NCI-H187 (cell line): ENCODE measurements at regions not wholly inside any gene's neighbourhood (a gene's known extent, or its start where the extent isn't known, plus 50 kb on each side); places are given as distances from the start of the nearest gene placed in this dataset.

Experiments used
- DNase-seq, 2 experiments: peaks; one replicate each; lab custom pipeline; 2025; lab: John Stamatoyannopoulos, UW

GRCh38 chr16:51779240-51779639, 628.2 kb upstream of the SALL1 start:
- no peak for DNase-seq

- DNase-seq: no peak
These were observed 622.2 kb upstream of the SALL1 start for GRCh38 chr16:51773071-51773890.

DNA sequence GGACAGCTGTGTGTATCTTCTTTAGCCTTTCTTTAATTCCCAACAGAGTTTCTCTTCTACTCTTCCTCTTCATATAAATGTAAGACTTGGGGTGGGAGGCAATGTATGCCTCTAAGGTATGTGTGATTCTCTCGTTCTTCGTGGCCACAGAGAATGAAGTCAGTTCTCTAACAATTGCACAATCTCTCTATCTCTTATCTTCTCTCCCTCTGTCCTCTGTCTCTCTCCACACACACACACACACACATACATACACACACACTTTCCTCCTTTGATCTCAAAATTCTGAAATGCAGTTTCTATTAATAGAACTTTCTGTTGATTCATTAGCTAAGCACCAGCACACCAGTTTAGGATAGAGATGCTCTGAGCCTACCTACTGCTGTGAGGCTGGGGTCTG, 615.7 kb upstream of the SALL1 start:
- no peak for DNase-seq

GRCh38 chr16:51763072-51763661, 612.1 kb upstream of the SALL1 start:
- DNase-seq: peak; percentile 27 to 59

DNA sequence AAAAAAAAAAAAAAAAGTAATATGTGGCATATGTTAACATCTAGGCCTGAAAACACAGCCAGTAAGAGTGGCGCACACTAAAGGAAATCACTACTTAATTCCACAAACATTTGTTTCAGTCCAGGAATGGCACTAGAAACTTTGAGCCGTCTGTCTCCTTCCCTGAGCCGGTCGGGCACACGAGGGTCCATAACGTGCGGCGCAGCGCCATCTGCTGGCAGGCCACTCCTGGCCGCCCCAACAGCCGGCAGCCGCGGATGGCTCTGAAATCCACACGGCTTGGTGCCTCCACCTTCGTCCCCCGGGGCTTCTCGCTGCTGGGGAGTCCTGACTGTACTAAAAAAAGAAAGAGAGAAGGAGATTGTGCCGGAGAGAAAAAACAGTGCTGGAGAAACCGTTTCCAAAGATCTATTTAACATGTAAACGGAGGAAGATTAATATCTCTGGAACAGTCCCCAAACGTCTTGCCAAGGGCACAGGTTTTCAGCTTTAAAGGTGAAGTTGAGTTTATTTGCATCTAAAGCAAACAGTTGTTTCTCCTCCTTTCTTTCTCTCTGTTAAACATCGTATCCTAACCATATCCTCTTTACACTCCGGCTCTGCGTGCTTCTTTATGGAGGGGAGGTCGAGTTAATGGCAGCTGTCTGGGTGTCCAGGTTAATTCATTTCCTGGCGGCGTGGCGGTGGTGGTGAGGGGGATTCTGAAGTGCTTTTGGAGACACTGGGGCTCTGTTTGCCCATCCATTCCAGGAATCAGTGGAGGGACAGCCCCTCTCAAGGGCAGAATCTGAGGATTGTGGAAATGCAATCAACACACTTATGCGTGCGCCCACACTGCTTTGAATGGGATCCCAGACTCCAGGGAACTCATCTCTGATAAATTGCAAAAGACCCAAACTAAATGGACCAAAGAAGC, 611.3 kb upstream of the SALL1 start:
- DNase-seq: peak; percentile 25 to 57

- no peak for DNase-seq
These were observed 609.9 kb upstream of the SALL1 start for GRCh38 chr16:51761001-51761400.

GRCh38 chr16:51759999-51760398, 608.9 kb upstream of the SALL1 start:
- DNase-seq: no peak

GRCh38 chr16:51759329-51759728, 608.3 kb upstream of the SALL1 start:
- no peak for DNase-seq

- no peak for DNase-seq
These were observed 606.9 kb upstream of the SALL1 start for GRCh38 chr16:51757921-51758479.

DNA sequence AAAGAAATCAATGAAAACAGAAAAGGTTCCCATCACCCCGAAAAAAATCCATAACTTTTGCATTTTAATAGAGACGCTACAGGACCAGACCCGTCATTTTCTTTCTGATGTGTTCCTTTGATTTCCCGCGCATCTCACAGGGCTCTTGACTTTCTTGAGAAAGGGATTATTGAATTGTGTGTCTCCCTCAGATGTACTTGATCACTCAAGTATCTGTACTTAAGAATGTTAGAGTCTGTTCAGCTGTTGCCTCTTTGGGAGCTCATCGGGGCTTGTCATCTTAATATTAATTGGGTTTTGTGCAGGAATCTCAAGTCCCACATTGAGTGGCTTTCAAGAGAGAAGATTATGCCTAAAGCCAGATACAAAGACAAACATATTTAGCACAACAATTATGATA, 606.4 kb upstream of the SALL1 start:
- DNase-seq: no peak

DNA sequence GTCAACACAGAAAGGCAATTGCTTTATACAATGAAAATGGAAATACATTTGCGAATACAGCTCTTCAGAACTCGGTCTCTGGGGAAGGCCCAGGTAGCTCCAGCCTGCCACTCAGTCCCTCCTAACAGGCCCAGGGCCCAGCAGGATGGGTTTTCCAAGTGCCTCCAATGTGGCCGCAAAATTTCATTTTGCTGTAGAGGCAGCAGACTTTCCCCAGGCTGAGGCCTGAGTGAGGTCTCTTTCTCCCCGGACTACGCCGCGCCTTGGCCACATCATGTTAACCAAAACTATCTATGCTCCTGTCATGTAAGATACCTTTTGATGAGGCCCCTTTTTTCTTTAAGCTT, 606.0 kb upstream of the SALL1 start:
- no peak for DNase-seq

DNA sequence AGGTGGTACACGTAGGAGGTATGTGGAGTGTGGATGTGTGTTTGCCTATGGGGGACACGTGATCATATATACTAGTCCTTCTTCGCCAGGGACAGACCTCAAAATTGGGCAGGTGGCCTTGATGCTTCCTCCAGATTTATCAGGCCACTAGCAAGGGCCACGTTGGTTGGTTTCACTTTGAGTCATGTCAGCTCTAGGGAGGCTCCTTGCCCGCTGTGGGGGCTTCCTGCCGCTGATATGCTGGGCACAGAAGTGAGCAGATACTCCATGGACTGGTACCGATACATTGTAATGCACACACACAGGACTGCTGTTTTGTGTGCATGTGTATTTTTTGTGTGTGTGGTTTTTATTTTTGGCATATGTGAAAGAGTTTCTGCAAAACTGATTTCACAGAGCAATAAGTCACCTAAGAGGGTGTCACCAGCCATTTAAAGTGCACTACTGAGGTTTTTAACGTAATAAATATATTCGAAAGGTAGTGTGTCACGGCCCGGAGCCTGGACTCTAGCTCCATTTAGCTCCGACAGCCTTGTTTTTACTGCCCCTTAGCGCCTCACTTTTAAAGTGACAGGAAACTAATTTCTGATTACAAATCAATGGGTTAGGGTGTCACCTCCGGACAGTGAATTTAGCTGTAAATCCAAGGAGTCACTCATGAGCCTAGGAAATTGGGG, 605.5 kb upstream of the SALL1 start:
- no peak for DNase-seq

GRCh38 chr16:51755577-51756355, 604.7 kb upstream of the SALL1 start:
- DNase-seq: no peak

DNA sequence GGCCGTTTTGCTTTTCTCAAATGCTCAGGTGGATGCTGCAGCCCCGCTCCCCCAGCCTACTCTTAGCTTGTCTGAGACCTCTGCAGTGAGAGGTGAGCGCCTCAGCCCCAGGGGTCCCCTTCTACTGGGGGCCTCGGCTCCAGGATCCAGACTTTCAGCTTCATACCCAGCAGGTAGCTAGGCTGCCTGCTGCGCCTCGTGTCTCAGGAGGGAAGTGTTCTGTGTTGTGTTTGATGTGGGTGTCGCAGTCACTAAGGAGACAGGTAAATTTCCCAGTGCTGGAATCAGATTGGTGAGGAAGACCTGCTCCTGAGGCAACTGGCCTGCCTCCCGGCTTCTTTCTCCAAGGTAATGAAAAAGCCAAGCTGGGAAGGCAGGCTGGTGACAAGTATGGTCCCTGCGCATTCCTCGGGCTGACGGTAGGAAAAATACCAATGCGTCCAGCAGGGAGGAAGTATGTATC, 604.0 kb upstream of the SALL1 start:
- DNase-seq: no peak

GRCh38 chr16:51753467-51754127, 602.5 kb upstream of the SALL1 start:
- DNase-seq: no peak

DNA sequence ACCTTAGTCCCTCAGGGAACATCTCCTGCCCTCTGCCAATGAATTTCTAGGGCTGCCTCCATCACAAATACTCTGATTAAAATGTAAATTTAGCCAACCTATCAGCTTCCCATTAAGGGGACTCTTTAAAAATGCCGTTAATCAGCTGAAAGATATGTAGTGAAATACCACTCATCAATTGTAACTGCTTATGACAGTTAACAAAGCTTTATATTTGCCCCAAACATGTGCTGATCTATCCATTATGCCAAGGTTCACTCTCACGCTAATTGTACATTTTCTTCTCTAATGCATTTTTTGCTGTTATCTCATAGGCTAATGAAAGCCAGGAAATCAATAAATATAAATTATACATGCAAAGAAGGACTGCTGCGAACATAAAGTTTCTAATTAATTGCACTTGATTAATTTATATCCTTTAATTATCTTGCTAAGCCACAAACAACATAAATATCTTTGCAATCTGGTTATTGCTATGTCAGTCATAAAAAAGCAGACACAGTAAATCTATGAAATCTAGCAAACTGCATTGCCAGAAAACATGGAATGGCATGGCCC, 601.4 kb upstream of the SALL1 start:
- no peak for DNase-seq

DNA sequence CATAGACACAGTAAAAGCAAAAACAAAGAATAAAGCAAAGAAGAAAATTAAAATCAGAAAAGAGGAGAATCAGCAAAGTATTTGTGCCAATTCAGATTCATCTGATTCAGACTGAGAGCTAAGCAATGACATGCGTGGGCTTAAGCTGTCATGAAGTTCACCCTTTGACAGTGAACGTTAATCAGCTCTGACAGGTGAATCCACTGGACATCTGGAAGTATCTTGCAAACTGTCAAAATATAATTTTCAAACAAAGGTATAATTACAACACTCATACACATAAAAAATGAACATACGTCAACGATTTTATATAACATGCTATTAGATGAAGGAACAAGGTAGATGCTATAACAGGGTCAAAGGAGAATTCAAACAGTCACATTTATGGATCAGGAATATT, 596.3 kb upstream of the SALL1 start:
- DNase-seq: no peak

GRCh38 chr16:51734220-51734619, 583.1 kb upstream of the SALL1 start:
- DNase-seq: peak in 1 of 2 experiments; percentile 65

DNA sequence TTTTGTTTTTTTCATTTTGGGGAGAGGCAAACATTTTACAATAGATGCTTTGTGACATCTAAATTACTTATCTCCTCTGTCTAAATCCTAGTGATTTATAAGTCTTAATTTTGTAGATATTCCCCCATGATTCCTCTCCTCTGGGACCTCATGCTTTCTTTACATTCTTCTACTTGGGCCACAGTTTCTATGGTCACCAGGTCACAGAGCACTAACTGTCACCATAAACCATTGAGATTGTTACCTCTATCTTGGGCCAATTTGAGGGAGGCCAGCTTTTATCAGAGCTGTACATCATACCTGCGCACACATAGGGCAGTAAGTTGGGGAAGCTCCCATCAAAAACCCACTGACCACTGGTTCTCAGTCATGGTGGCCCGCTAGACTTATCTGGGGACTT, 582.1 kb upstream of the SALL1 start:
- DNase-seq: no peak

DNA sequence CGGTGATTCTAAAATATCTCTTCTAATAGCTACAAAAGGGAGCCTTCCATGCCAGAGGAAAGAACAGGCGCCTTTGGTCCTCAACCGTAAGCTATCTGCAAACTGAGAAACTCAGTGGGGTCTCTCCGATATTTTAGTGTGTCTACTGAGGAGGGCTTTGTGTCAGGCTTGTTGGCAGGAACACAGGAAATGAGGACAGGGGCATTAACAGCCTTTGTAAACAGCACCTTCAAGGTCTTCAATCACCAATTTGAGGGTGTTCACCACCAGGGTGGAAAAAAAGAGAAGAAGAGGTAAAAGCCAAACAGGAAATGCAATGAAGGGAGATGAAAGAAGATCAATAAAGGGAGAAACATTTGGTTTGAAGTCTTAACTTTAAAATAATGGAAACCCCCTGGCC, 580.1 kb upstream of the SALL1 start:
- DNase-seq: no peak
